ENCODE measurements at regions not wholly inside any gene's neighbourhood (a gene's known extent, or its start where the extent isn't known, plus 50 kb on each side); places are given as distances from the start of the nearest gene placed in this dataset.
A peak's percentile ranks its signal among the peaks of the same experiment; 100 is the strongest.
"Not testable (repeated sequence)": the region's sequence is repeated elsewhere in the genome, so short reads cannot be mapped to it uniquely, and the experiment has no call there.

DNA sequence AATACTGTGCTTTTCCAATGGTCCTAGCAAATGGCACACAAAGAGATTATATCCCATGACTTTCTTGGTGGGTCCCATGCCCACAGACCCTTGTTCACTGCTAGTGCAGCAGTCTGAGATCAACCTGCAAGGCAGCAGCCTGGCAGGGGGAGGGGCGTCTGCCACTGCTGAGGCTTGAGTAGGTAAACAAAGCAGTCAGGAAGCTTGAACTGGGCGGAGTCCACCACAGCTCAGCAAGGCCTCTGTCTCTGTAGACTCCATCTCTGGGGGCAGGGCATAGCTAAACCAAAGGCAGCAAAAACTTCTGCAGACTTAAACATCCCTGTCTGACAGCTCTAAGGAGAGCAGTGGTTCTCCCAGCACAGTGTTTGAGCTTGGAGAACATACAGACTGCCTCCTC lies 82.9 kb downstream of the ZNF737 start:
- no peak for DNase-seq

DNA sequence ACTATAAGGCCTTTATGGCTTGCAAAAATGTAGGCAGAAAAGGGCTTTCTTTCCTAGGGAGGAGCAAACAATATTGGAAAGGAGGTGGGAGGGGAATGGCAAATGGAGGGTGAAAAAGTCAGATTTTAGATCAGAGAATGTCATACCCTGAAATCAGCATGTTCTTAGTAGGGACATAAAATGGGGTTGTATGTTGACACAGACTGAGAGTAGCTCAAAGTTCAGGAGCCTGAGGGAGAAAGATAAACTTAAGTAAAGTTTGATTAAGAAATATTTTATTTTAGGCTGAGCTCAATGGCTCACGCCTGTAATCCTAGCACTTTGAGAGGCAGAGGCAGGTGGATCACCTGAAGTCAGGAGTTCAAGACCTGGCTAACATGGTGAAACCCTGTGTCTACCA lies 83.8 kb downstream of the ZNF737 start:
- DNase-seq = no peak

GRCh38 chr19:20479483-20479882 lies 86.1 kb downstream of the ZNF737 start:
- DNase-seq = no peak

- no peak for DNase-seq
These were observed 86.6 kb downstream of the ZNF737 start for GRCh38 chr19:20478936-20479335.

GRCh38 chr19:20472854-20473253 lies 92.7 kb downstream of the ZNF737 start:
- no peak for DNase-seq

GRCh38 chr19:20471431-20471830 lies 94.2 kb downstream of the ZNF737 start:
- DNase-seq = no peak

DNA sequence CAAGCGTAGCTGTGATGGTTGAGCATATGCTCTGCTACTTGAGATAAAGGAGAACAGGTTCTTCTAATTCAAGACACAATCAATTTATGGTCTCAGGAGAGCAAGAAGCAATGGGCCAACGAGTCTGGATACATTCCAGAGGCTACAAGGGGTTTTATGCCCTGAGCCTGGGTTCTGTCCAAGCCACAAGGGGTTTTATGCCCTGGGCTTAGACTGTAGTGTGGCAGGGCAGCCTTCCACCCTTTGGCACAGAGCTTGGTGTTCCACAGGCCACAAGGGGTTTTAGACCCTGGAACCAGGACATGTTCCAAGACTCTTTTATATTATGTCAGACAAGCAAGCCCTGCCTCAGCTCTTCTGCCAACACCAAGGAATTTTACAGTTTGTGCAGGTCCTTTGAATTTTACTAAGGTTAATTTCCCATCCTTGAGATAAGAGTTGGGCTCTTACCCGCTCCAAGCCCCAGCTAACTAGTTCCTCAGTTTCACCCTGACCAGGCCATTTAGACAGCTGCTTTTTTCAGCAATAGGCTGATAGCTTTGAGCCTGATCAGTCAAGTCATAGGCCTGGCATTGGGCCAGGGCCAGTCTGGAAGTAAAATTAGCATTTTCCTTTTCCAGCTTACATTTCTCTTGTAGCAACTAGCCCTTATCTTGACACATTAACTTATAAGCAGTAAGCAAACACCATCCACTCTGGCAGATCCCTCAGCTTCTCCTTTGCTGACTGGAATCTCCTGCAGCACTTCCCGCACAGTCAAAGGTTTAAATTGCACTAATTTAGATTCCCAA lies 95.0 kb downstream of the ZNF737 start:
- no peak for DNase-seq

GRCh38 chr19:20466638-20466990 lies 99.0 kb downstream of the ZNF737 start:
- DNase-seq = not testable (repeated sequence)

GRCh38 chr19:20465922-20466637 lies 99.5 kb downstream of the ZNF737 start:
- not testable (repeated sequence) for DNase-seq

GRCh38 chr19:20453425-20453935 lies 112.1 kb downstream of the ZNF737 start:
- DNase-seq = no peak

DNA sequence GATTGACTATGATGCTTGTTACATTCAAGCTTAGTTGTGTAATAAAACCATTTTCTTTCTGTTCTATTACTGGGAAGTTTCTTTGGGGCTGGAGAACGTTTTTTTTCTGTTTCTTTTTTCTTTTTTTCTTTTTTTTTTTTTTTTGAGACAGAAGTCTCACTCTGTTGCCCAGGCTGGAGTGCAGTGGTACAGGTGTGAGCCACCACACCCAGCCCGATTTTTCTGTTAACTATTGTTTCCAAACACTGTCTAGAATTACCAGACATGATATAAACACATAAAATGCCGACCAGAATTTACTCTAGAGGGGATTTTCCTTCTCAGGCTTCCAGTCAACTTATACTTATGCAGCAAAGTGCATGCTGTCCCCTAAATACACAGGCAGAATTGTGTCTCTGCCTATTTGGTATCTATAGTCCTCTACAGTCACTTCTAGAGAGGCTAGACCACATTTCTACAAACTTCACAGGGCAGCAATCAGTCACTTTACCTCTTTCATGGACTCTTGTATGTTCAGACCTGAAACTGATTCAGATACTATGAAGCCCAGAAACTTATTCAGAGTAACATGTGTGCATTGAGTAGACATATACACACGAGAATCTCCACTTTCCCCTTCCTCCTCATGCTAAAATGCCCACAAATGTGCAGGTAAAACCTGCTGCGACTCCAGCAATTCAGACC lies 121.2 kb downstream of the ZNF737 start:
- no peak for DNase-seq

DNA sequence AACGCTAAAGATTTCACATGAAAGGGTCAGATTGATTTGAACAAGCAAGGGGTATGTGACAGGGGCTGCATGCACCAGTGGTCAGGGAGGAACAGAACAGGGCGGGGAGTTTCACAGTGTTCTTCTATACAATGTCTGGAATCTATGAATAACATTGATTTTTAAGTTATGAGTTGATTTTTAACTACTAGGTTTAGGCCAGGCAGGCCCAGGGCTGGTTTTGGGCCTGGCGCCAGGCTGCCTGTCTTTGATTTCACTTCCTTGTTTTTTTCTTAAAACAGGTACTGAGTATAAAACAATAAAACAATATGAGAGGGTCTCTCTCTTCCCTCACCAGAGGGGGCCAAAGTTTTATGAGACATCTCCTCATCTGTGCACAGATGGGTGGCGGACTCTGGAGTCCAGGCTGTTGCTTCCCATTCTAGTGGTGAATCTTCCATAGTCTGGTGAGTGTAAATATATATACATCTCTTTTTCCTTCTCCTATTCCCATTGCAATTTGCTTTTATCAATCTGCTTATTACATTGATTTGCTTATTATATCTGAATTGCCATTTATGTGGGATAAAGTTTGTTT lies 133.2 kb downstream of the ZNF737 start:
- not testable (repeated sequence) for DNase-seq

- DNase-seq = no peak
These were observed 133.8 kb downstream of the ZNF737 start for GRCh38 chr19:20431826-20432225.

GRCh38 chr19:20423381-20424197 lies 142.0 kb downstream of the ZNF737 start:
- peak; percentile 75 for DNase-seq

DNA sequence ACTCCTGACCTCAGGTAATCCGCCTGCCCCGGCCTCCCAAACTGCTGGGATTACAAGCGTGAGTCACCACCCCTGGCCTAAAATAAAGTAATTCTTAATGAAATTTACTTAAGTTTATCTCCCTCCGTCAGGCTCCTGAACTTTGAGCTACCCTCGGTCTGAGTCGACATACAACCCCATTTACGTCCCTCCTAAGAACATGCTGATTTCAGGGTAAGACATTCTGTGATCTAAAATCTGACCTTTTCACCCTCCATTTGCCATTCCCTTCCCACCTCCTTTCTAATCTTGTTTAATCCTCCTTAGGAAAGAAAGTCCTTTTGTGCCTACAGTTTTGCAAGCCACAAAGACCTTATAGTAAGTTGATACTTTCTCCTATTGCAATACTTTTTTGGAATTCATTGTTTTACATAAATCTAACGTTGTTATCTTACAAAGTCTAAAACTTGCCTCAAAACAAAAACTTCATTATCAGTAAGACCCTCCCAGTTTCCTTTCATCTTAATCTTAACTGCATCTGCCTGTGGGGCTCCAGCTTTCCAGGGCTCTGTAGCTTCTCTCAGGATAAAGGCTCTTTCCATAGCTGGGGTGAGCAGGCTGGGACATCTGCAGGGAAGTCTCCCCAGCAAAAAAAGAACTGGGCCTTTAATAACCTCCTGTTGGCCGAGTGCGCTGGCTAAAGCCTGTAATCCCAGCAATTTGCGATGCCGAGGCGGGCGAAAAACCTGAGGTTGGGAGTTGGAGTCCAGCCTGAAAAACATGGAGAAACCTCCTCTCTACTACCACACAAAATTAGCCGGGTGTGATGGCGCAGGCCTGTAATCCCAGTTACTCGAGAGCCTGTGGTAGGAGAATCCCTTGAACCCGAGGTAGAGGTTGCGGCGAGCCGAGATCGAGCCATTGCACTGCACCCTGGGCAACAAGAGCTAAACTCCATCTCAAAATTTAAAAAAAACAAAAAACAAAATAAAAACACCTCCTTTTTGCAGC lies 143.1 kb downstream of the ZNF737 start:
- DNase-seq = peak; percentile 34

- no peak for DNase-seq
These were observed 148.9 kb downstream of the ZNF737 start for GRCh38 chr19:20416661-20417060.

DNA sequence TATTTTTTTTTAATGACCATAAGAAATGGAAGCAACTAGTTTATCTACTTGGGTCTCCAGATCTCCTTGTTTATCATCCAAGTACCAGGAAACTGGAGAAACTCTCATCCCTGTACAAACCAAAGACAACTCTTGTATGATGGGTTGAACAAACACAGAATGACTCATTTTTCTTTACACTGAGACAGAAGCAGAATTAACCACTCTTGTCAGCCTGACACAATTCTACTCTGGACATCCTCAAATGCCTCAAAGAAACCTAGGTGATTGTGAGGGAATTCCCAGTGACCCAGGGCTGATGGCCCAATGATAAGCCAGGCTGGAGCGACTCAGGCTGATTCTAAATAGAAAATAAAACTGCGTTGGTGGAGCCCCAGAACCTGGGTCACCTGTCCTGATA lies 151.5 kb downstream of the ZNF737 start:
- DNase-seq = no peak

GRCh38 chr19:20413705-20414104 lies 151.9 kb downstream of the ZNF737 start:
- DNase-seq = no peak

DNA sequence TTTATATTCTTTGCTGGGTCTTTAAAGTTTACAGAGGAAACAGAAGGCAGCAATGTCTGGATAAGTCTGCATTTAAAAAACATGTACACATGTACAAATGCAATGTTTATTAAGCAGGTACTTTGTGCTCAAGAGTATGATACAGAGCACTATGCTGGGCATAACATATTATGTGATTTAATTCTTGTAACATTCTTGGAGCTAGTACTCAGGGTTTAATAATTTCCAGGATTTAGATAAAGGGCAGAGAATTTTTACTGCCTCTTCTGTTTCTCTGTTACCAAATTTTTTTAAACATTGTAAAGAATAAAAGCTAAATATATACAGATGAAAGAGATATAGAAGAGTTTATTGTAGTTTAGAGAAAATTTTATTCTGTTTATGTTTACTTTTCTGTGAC lies 152.7 kb downstream of the ZNF737 start:
- no peak for DNase-seq

DNA sequence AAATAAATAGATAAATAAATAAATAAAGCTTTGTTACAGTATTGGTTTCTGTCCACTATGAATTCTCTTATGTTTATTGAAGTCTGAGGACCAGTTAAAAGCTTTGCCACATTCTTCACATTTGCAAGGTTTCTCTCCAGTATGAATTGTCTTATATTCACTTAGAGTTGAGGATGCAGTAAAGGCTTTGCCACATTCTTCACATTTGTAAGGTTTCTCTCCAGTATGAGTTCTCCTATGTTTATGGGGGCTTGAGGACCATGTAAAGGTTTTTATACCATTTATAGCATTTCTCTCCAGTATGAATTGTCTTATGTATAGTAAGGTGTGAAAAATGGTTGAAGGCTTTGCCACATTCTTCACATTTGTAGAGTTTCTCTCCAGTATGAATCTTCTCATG lies 168.3 kb downstream of the ZNF737 start:
- no peak for DNase-seq

- DNase-seq = no peak
These were observed 176.8 kb downstream of the ZNF737 start for GRCh38 chr19:20388706-20389225.

Measured in left hindlimb (tissue), 1 donor.